Heart right ventricle (tissue), 16 donors: ENCODE measurements at regions not wholly inside any gene's neighbourhood (a gene's known extent, or its start where the extent isn't known, plus 50 kb on each side); places are given as distances from the start of the nearest gene placed in this dataset.

Experiments
- ATAC-seq, 8 donors: fragments of 200-7000 bp; cut with Tn5 transposase; one replicate each; pipeline ENCODE4 v1.9.1; 2020; ENCODE audit warnings: mild to moderate bottlenecking in 8 of 8, moderate library complexity in 8 of 8, moderate number of reproducible peaks in 1 of 8
- DNase-seq, 2 donors: peaks; one replicate each; pipeline ENCODE4 v3.0.0-alpha.2; 2020
- H3K27ac ChIP-seq, 10 donors: fragments of 200-600 bp; sonication (generic) in 2 of 10; one replicate each; pipeline versions ENCODE4 v1.5.0 to v1.8.0; 2020 to 2022; ENCODE audit warnings: mild to moderate bottlenecking in 3 of 10
- H3K27me3 ChIP-seq, 7 donors: fragments of 200-600 bp; one replicate each; pipeline ENCODE4 v1.8.0; 2021 to 2022; ENCODE audit warnings: mild to moderate bottlenecking in 2 of 7
- H3K36me3 ChIP-seq, 9 donors: fragments of 200-600 bp; sonication (generic) in 1 of 9; one replicate each; pipeline versions ENCODE4 v1.5.0 to v1.8.0; 2020 to 2022; ENCODE audit warnings: mild to moderate bottlenecking in 2 of 9
- H3K4me1 ChIP-seq, 9 donors: fragments of 200-600 bp; sonication (generic) in 1 of 9; one replicate each; pipeline versions ENCODE4 v1.5.0 to v1.8.0; 2020 to 2022; ENCODE audit warnings: mild to moderate bottlenecking in 4 of 9
- H3K4me3 ChIP-seq, 10 donors: fragments of 200-600 bp; sonication (generic) in 2 of 10; one replicate each; pipeline versions ENCODE4 v1.5.0 to v1.8.0; 2020 to 2022; ENCODE audit warnings: mild to moderate bottlenecking in 7 of 10, moderate library complexity in 2 of 10
- H3K9me3 ChIP-seq, 11 donors: fragments of 200-600 bp in 10 of 11; sonication (generic) in 2 of 11; one replicate each; pipeline versions ENCODE4 v1.5.0 to v1.8.0; 2013 to 2022; ENCODE audit warnings: mild to moderate bottlenecking in 2 of 11, control low read depth in 1 of 11, moderate library complexity in 1 of 11
- WGBS, 2 donors: extraction: QIAGEN DNeasy Blood & Tissue Kit; methylation state at CpG; one replicate each; pipeline ENCODE4 v1.1.7; 2013; ENCODE audit warnings: inconsistent platforms in 1 of 2; 5-methylcytosine and 5-hydroxymethylcytosine counted together
- intact Hi-C, 10 donors: fragments of 100-400 bp; cut with DNase I; formaldehyde crosslinking; loops; one replicate each; pipeline versions ENCODE4 v1.11.1 to v1.14.2; 2022
- TF ChIP-seq, protein P1 (sequence below), 9 donors: fragments of 200-600 bp; sonication (generic) in 2 of 9; IDR thresholded peaks; one replicate each; pipeline versions ENCODE4 v1.5.0 to v1.8.0; 2021 to 2022; ENCODE audit warnings: antibody characterized with exemption in 9 of 9, mild to moderate bottlenecking in 5 of 9, moderate library complexity in 1 of 9
- donor health status: Arrhythmogenic right ventricular cardiomyopathy.
- donor health status: ischemic (EF 13 %, LVEDD 7.1; RV severe dilation, severe dysfunction).
- donor health status: healthy with polysubstance abuse.
- donor health status: DM: no; HTN: yes; CAD: no.
- donor health status: DM: no; HTN: no; CAD: no.
- donor health status: ischemic (EF 25% LVEDD 6.9; RV normal size, moderate dysfunction).
- donor health status: ischemic (EF 25% LVEDD 5.7; RV mildly dilated, moderate dysfunction).
- donor health status: healthy.
- donor health status: DM: yes; HTN: yes; CAD: no.
- donor health status: Ischemic cardiomyopathy.
- donor health status: ischemic (EF 35%, LVEDD 5.7; RV mildly dilated, moderate dysfunction).
- donor health status: nonischemic (EF 11% LVEDD 7.7; RV severe dilation, severe dysfunction).
- donor health status: DM: yes; HTN: yes; CAD: no.
- donor health status: PGD.
- donor health status: ischemic (EF 29% LVEDD 5.4; RV normal size, mild dysfunction).
- donor health status: nonischemic (EF 23%, LVEDD 6.1; RV moderate dilation, normal function).

DNA sequence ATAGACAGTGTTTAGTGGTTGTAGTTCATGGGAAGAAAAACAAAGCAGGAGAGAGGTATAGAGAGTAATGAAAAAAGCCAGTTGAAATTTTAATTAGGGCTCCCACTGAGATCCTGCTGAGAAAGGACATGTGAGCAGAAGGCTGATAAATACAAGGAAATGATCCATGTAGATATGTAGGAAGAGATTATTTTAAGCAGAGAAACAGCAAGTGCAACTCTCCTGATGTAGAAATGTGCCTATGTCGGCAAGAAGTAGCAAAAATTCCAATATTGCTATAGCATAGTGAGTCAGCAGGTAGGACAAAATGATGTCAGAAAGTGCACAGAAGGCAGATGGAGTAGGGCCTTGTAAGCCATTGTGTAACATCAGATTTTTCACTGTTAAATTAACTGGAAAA lies 1027.3 kb downstream of the PCDH18 start:
- Histone ChIP-seq H3K9me3 (peaks cover 0 to 7% (median 0%) of the 10 kb centered on the region in 11 donors), H3K4me1 (no peaks in the 10 kb centered on the region), H3K27me3 (no peaks in the 10 kb centered on the region), H3K36me3 (no peaks in the 10 kb centered on the region), H3K4me3 (no peak overlapping the region), H3K27ac (no peak overlapping the region)
- DNase-seq: no peak
- WGBS, 2 donors: 54 to 58% methylated on average over 1 of the region's 1 CpG
- TF ChIP-seq, protein P1, sequence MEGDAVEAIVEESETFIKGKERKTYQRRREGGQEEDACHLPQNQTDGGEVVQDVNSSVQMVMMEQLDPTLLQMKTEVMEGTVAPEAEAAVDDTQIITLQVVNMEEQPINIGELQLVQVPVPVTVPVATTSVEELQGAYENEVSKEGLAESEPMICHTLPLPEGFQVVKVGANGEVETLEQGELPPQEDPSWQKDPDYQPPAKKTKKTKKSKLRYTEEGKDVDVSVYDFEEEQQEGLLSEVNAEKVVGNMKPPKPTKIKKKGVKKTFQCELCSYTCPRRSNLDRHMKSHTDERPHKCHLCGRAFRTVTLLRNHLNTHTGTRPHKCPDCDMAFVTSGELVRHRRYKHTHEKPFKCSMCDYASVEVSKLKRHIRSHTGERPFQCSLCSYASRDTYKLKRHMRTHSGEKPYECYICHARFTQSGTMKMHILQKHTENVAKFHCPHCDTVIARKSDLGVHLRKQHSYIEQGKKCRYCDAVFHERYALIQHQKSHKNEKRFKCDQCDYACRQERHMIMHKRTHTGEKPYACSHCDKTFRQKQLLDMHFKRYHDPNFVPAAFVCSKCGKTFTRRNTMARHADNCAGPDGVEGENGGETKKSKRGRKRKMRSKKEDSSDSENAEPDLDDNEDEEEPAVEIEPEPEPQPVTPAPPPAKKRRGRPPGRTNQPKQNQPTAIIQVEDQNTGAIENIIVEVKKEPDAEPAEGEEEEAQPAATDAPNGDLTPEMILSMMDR (IDR thresholded peaks at IDR 0.05): no peak
- no peak for ATAC-seq
- intact Hi-C loops: no loop called here

DNA sequence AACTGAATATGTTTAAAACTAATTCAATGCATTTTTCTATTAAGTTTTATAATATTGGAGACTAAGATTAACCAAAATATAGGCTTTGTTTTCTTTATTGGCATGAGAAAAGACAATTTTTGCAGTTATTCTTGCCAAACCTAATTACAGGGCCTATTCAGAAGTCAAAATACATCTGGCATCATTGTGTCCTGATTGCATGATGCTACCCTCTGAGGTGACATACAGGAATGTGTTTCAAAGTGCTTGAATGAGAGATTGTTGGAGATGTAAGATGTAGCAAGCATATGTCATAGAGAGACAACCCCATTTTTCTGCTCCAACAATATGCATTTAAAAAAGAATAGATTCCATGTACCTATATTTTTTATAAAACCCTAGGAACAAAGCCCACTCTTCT lies 1036.4 kb downstream of the PCDH18 start:
- intact Hi-C loops: no loop called here
- no peak for ATAC-seq
- no peaks in the 10 kb centered on the region for H3K36me3 ChIP-seq
- no peaks in the 10 kb centered on the region for H3K9me3 ChIP-seq
- H3K27ac ChIP-seq: no peak overlapping the region
- H3K27me3 ChIP-seq: no peaks in the 10 kb centered on the region
- H3K4me1 ChIP-seq: no peaks in the 10 kb centered on the region
- DNase-seq: no peak
- TF ChIP-seq, protein P1 (IDR thresholded peaks at IDR 0.05): no peak
- H3K4me3 ChIP-seq: no peak overlapping the region

DNA sequence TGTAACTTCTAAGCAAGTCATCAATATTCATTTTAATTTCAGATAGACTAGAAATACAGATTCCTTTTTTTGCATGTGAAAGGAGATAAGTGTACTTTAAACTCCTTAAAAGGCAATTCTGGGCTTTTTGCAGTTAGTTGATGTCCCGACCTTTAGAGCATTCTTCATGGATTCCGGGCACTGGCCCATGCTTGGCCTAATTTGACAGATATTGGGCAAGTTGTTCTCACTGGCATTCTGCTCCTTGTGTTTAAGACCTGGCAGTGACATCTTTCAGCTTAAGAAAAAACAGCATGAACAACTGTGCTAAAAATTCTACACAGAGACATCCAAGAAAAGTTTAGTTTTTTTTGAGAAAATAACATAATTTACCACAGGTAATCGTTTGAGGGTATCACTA lies 1037.2 kb downstream of the PCDH18 start:
- Histone ChIP-seq H3K27me3 (no peaks in the 10 kb centered on the region), H3K36me3 (no peaks in the 10 kb centered on the region), H3K4me3 (no peak overlapping the region), H3K9me3 (no peaks in the 10 kb centered on the region), H3K27ac (no peak overlapping the region), H3K4me1 (no peaks in the 10 kb centered on the region)
- DNase-seq: no peak
- ATAC-seq: no peak
- TF ChIP-seq, protein P1 (IDR thresholded peaks at IDR 0.05): no peak
- intact Hi-C loops: no loop called here
- WGBS, 2 donors: 72 to 86% methylated on average over 3 of the region's 3 CpGs

DNA sequence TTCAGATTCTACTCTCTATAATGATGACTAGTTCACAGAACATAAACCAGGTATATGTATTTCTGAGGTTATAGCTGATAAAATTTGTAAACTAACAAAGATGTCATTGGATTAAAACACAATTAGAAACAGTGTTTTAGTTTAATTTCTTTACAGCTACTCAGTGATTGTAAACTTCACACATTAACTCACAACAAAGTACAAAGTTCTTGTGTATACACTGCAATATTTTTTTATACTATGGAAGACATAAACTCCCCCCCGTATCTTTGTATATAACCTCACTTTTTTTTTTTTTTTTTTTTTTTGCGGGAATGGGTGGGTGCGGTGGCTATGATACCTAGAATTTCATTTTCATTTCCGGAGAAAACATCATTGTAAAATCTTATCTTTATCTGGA lies 1043.2 kb downstream of the PCDH18 start:
- H3K36me3 ChIP-seq: no peaks in the 10 kb centered on the region
- H3K4me3 ChIP-seq: no peak overlapping the region
- TF ChIP-seq, protein P1 (IDR thresholded peaks at IDR 0.05): no peak
- no peak overlapping the region for H3K27ac ChIP-seq
- intact Hi-C loops: no loop called here
- WGBS, 2 donors: 72 to 75% methylated on average over 4 of the region's 4 CpGs
- no peaks in the 10 kb centered on the region for H3K27me3 ChIP-seq
- ATAC-seq (no peak), DNase-seq (no peak)
- H3K9me3 ChIP-seq: peaks cover 0 to 6% (median 0%) of the 10 kb centered on the region in 11 donors
- no peaks in the 10 kb centered on the region for H3K4me1 ChIP-seq

DNA sequence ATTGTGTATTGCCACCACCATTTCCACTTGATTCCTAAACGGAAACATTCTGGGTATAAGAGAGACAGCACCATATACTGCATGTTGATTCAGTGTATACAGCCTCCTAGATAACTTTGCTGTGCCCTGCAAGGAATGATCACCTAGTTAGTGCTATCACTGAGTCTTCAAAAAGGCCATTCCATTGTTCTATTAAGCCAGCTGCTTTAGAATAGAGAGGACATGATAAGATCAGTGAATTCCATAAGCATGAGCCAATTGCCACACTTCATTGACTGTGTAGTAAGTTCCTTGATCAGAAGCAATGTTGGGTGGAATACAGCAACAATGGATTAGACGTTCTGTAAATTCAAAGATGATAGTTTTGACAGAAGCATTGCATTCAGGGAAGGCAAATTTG lies 1047.3 kb downstream of the PCDH18 start:
- Histone ChIP-seq H3K4me1 (no peaks in the 10 kb centered on the region), H3K27ac (no peak overlapping the region), H3K27me3 (no peaks in the 10 kb centered on the region), H3K9me3 (peaks cover 0 to 6% (median 0%) of the 10 kb centered on the region in 11 donors), H3K36me3 (no peaks in the 10 kb centered on the region), H3K4me3 (no peak overlapping the region)
- intact Hi-C loops: no loop called here
- TF ChIP-seq, protein P1 (IDR thresholded peaks at IDR 0.05): no peak
- WGBS, 2 donors: 62 to 75% methylated on average over 2 of the region's 2 CpGs
- ATAC-seq (no peak), DNase-seq (no peak)
